HK-2 (cell line): ENCODE measurements at regions not wholly inside any gene's neighbourhood (a gene's known extent, or its start where the extent isn't known, plus 50 kb on each side); places are given as distances from the start of the nearest gene placed in this dataset.

Experiments
- DNase-seq: peaks from one replicate; pipeline ENCODE4 v3.0.0-alpha.2; 2018; ENCODE audit not compliant: unreplicated experiment

DNA sequence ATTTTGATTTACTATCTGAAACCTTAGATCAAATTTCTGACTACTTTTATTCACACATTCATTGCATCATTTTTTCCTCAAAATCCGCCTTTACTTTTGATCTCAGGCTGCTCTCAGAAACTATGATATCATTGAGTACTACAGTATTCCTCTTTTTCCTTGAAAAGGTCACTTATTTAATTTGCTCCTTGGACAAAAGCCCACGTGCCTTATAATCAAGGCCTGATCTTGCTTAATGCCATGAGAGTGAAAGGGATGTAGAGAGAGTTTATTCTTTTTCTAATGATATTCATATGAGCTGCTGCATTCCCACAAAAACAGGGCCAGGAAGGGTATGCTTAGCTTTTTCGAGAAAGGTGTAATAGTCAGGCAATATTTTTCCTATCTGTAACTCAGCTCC, 327.0 kb downstream of the ETS1 start:
- no peak for DNase-seq

DNA sequence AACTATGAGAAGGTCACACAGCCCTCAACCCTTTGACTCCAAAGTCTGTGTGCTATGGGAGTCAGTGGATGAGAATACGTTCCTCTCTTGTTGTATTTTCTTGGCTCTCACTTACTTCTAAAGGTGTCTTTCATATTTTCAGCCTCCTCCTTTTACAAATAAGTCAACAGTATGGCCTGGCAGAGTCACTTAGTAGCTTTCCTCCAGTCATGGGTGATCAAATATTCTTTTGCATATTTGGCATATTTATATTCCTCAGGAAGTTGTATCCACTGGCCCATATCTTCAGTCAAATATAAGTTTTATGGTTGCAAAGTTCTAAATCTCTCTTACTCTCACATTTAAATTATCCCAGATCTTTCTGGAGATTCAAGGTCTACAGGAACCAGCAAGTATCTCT, 327.5 kb downstream of the ETS1 start:
- no peak for DNase-seq

DNA sequence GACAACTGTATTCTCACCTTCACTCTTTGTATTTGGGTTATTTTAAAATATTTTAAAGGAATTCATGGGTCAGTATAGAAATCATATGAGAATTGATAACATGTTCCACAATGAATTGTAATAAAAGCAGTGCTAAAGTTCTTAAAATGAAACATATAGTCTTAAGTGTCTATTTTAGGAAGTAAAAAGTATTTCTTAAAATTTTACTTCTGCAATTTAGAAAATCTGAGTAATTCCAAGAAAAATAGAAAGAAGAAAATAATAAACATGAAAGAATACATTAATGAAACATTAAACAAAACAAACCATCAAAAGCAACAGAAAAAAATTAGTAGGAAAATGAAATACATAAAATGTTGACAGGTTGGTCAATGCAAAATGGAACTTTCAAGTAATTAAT, 332.4 kb downstream of the ETS1 start:
- DNase-seq, result no peak

DNA sequence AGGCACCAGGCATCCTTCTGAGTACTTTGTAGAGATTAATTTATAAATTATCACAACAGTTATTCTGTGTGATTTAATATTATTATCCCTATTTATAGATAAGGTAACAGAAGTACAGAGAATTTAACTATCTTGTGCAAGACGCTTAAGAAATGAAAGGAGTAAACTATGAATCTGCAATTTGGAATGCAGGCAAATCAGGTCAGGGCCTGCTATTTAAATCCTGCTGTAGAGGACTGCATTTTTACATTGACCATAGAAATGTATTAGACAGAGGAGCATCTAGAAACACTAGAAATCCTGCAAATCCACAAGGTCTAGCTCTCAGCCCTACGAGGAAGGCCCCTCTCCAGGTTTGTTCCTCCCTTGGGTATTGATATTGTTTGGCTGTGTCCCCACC, 336.2 kb downstream of the ETS1 start:
- DNase-seq, result no peak

DNA sequence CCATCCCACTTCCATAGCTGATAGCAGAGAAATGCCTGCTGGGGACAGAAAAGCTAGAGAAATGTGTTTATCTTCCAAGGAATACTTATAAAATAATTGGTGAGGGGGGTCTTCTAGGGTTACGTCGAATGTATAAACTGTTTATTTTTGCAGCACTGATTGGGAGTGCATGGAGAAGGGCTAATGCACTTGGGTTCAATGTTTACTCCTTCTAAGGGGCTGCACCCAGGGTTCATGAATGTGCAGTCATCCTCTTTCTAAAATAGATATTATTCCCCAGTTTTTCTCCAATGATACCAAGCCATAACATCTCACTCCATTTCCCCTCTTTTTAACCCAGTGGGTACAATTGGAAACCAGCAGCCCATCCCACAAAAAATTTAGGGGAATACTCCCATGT, 336.9 kb downstream of the ETS1 start:
- DNase-seq, result no peak

DNA sequence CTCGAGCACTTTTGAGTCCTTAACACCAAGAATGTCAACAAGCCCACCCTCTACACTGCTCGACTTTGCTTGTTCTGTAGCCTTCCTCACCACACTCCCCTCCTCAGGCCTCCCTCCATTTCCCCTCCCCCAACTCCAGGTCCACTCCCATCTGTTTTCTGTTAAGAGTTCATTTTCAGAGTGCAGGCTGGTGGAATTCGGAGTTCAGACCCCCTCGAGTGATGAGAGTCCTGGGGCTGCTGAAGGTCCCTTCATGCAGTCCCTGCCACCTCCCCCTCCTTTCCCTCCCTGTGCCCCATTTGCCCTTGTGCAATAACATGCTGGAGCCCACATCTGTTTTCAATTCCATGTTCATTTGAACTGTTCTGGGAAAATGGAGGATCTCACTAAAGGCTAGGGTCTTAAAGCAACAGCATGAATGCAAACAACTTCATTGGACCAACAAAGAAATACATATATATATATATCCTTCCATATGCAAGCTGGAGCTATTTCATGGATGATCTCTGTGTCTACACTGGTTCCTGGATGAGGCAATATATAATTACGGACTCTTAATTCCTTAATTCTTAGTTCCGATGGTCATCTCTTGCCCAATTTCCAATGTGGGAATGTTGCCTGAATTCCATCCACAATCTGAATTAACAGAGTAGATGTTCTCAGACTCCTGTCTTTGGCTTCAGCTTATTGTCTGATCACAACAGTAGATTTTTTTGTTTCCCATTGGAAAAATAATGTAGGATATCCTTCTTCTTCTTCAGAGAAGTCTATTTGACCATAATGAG, 340.4 kb downstream of the ETS1 start:
- DNase-seq, result no peak

DNA sequence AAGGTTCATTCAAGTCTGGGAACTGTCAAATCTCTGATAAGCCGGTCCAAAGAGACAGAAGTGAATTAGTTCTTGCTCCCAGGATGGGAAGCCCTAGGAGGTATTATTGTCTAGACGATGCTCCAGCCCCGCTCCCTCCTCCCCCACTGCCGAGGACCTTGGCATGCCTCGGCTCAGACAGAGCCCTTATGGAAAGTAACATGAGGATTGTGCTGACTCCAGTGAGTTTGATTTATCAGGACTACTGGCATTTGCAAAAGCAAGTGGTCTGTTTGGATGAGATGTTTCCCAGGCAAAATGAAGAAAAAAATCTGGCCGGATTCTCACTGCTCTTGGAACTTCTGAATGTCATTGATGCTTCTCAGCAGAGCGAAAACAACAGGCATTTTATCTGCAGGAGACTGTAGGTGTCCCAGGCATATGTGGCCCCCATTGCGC, 341.0 kb downstream of the ETS1 start:
- no peak for DNase-seq

DNA sequence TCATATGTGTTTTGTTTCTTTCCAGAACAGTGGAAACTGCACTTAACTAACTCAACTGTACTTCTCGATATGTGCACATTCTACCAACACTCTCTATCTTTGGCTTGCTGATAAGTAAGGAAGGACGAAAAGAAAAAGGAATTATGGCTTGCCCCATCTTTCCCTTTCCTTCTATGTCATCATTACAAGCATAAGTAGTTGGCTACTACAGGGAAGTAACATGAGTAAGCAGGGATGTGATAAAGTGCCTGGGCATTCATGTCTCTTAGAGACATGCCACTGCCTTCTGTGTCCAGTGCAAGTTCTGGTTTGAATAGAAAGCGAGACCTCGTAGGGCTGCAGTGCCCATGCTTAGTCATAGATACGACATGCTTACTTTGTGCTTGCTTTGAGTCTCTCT, 342.5 kb downstream of the ETS1 start:
- no peak for DNase-seq

DNA sequence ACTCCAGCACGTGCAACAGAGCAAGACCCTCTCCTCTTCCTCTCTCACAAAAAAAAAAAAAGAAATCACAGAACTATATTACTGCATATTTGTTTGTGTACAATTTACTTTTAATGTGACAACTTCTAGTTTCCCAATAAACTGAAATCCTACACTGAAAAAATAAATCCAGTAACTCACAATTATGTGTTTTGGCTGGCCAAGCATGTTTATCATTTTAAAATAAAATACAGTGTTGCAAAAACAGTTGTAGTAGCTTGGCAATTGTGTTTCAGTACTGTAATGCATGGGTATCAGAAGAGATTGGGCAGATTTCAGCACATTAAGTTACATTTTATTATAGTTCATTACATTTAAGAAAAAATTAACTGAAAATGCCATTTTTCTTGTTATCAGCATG, 344.9 kb downstream of the ETS1 start:
- no peak for DNase-seq

DNA sequence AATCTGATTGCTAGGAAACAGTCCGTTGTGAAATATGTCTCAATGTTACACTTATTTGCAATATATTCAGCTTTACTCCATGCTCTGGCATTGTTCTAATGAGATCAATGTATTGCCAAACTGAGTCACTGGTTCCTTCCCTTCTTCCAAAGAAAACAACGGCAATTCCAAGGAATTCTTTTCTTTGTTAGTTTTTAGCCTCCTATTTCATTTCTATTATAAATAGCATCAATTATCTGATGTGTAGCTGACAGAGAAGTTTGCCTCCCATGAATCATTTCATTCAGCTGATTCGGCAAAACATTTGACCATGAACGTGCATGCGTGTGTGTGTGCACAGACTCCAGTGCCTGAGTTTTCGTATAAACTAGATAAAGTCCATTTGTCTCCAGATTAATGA, 346.8 kb downstream of the ETS1 start:
- no peak for DNase-seq

DNA sequence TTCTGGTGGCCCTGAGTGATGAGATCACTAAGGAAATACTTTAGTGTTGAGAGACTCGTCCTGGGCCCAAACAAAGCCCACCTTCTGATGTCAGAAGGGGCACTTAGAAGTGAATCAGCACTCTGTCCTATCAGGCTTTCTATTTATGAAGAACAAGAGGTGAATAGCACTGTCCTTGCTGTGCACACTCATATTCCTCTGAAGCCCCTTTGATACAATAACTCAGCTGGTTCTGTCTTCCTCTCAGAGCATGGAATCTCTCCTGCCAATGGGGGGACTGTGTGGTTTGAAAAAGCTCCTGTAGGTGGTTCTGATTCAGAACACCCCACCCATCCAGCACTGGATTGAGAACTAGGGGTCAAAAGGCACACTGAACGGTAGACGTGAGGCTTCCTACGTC, 348.1 kb downstream of the ETS1 start:
- no peak for DNase-seq

DNA sequence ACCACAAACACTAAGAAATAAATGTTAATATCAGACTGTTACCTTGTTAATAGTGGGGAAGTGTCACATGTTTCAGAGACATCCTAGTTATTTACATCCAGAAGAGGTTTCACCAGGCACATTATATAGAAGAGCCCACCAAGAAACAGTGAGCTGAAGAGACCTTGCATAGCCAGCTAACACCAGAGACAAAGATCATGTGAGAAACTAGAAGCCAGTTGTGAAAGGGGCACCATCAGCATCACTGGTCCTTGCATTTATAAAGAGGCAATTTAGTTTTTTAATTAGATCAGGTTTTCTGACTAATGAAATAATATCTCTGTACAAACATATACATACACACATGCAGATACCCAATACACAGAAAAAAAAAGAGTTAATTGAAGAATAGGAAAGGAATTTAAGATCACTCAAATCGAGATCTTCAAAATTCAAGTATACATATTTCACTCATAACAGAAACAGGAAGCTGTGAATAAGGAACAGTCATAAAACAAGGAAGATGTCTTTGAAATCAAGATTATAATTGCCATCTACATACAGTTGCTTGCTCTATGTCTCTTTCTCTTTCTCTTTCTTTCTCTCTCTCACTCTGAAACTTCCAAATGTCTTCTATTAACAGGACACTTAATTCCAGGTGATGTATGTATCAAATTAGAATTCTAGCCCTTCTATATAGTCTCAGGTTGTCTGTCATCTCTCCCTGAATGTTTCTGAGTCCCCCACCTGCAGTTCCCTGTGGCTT, 348.7 kb downstream of the ETS1 start:
- no peak for DNase-seq

DNA sequence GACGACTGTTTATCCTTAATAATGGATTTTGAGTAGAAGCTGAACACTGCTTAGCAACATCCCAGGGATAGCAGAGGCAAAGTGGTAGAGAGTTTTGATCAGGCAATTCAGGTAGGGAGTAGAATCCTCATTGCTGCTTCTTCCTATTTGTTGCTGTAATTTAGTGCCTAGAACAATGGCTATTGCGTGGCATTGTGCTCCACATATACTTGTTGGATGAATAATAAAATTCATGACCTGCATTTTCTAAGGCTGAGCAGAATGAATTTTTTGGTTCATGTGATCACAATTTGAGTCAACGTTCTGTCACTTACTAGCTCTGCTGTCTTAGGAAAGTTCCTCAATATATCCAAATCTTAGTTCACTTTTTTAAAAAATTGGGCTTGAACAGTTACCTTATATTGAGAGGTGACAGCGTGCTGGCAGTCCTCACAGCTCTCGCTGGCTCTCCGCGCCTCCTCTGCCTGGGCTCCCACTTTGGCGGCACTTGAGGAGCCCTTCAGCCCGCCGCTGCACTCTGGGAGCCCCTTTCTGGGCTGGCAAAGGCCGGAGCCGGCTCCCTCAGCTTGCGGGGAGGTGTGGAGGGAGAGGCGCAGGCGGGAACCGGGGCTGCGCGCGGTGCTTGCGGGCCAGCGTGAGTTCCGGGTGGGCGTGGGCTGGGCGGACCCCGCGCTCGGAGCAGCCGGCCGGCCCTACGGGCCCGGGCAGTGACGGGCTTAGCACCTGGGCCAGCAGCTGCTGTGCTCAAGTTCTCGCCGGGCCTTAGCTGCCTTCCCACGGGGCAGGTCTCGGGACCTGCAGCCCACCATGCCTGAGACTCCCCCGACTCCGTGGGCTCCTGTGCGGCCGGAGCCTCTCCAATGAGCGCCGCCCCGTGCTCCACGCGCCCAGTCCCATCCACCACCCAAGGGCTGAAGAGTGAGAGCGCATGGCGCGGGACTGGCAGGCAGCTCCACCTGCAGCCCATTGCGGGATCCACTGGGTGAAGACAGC, 350.6 kb downstream of the ETS1 start:
- DNase-seq, result no peak

DNA sequence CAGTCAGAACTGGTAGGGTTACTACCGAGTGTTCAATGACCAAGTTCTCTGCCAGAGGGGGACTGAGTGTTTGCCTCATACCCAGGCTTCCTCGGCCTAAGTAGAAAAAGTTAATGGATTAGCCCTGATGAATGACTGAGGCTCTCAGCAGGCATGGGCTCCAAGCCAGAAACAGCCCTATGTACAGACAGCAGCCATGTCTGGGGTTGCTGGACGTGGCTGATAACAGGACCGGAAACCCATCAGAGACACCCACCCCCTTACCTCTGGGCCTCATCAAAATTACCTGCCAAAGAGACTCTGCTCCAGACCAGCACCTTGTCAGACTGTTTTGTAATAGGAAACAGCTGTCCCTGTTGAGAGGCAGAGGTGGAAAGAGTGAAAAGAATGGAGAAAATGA, 351.4 kb downstream of the ETS1 start:
- no peak for DNase-seq

DNA sequence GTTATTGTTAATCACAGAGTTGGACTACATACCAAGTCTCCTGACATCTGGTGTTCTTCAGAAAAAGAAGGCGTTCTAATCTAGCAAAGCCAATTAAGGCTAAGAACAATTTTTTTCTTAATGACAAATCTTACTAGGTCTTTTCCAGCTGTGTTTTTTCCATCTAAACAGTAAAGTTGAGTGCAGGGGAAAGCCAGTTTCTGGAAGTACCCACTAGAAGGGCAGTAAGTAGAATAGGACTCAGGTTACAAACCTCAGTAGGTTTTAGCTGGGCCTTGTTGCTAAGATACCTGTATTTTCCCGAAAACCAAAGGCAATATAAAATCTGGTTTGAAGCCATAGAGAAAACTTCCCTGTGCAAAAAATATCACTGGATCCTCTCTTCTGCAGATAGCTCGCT, 351.9 kb downstream of the ETS1 start:
- DNase-seq, result no peak

DNA sequence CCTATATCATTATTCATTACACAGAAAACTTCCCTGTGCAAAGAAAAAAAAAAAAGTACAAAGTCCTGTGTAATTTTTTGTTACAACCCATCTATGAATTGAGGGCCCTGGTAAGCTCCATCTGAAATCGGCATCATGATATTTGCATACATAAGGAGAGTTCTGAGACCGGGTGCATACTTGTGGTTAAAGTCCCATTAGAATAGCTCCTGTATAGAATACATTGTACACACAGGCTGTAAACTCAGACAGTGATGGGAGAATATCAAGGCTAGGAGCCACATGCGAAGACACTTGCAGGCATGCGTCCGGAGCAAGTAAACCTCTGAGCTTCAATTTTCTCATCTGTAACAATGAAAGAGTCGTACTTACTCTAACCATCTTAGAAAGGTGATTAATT, 353.2 kb downstream of the ETS1 start:
- DNase-seq, result no peak

DNA sequence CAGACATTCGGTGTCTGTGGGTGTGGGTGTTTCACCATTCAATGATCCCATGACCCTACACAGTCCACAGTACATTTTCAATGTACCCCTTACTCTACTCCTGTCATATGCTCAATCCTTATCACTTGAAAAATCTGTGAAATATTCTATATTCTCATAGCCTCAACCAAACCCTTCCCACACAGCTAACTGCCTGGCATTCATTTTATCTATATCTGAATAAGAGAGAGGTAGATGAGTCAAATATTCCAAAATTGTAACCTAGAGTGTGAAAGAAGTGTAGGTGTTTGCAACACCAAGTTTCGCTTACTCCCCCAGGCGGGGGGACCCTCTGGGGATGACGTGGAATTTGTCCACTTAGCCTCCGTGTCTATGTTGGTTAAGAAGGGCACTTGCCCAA, 354.8 kb downstream of the ETS1 start:
- DNase-seq, result no peak

DNA sequence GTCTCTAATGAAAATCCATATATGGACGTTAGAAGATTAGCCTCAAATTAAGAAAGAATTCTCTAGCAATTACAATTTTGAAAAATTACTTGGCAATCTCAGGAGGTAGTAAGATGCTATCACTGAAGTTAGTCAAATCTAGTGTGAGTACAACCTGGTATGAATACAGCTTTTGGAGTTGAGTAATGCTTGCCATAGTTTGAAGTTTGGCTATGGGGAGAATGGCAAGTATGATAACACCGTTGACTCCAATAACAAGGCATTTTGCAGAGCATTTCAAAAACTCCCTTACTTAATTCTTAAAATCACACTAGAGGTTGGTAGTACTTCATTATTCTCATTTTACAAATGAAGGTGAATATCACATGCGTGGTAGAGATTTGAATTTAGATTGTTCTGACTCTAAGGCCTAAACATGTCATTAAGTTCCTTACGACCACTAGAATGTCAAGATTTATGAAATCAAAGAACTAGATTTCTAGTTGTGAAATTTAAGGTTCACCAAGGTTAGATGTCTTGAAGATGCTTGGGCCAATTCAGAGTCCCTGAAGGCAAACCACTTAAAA, 355.4 kb downstream of the ETS1 start:
- DNase-seq, result no peak

DNA sequence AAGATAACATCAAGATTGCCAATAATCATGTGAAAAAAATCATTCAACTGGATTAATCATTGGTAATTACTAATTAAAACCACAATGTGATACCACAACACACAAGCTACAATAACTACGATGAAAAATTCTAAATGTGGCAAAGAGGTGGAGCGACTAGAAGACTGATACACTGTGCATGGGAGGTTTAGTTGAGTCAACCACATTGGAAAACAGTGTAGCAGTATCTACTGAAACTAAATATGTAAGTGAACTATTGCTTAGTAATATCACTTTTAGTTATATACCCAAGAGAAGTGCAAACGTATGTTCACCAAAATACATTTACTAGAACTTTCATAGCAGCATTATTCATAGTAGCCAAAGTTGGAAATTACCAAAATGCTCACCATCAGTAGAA, 359.9 kb downstream of the ETS1 start:
- DNase-seq, result no peak

DNA sequence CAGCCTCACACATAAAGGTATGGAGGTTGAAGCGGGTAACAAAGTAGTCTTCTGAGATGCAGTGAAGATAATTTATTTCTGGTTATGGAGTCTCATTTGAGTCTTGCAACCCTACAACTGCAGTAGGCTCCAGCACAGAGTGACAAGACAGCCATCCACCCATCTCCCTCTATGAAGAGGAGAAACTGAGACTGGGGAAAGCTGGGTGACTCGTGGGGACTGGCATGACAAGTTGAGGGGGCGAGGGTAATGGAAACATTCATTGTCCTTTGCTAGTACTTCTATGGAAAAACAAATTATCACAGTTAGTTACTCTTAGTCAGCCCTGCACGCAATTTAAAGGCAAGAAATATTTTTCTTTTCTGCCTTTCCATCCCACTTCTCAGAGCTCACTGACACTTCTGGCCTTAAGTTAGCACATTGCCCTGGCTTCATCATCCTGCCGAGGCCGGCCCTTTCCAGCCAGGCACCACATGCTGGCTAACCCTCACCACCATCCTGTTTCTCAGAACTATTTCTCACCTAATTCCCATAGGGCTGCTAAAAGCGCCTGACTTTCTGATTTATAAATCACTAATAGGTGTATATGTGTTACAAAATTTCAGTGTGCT, 361.1 kb downstream of the ETS1 start:
- DNase-seq, result no peak

DNA sequence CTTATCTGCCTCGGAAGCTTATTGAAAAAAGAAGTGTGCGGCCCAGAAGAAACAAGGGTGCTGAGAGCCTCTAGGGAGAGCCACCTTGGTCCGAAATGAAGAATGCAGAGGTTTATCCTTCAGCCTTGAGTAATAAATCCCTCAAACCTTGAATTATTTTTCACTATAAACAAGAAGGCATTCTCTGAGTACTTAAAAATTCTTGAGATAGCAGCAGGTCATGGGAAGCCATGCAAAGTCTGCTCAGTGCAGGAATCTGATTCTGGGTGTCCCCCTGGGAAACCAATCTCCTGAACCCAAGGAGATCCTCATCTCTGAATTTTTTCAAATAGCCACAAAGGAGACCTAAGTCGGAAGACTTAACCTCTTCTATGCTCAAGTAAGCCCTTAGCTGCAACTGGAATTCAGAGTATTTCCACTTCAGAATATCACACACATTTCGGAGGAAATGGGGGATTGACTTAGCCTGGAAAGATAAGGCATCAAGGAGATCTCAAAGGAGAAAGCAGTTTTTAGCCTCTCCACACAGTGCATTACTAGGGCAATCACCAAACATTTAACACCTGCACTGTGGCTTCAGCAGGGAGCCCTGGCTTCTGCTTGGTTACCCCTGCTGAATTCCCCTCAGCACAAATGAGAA, 365.0 kb downstream of the ETS1 start:
- DNase-seq, result no peak
